ENCODE measurements at regions not wholly inside any gene's neighbourhood (a gene's known extent, or its start where the extent isn't known, plus 50 kb on each side); places are given as distances from the start of the nearest gene placed in this dataset.

DNA sequence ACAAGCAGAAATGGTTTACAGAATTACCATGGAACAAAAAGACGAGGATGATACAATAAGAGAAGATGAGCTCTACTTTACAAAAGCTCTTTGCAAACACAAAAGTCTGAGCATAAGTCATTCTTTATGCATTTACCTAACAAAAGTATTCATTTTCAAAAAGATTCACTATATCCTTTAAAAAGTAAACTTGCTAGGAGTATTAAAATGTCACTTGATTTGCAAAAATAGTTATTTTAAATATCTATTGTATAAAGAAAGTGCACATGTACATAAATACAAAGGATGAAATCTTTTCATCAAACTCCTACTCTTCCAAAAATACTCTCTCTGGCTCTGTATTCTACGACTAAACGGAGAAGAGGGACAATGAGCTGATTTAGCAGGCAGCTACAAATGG is 146.4 kb upstream of the STEAP1 start:
- TF ChIP-seq, protein P1, sequence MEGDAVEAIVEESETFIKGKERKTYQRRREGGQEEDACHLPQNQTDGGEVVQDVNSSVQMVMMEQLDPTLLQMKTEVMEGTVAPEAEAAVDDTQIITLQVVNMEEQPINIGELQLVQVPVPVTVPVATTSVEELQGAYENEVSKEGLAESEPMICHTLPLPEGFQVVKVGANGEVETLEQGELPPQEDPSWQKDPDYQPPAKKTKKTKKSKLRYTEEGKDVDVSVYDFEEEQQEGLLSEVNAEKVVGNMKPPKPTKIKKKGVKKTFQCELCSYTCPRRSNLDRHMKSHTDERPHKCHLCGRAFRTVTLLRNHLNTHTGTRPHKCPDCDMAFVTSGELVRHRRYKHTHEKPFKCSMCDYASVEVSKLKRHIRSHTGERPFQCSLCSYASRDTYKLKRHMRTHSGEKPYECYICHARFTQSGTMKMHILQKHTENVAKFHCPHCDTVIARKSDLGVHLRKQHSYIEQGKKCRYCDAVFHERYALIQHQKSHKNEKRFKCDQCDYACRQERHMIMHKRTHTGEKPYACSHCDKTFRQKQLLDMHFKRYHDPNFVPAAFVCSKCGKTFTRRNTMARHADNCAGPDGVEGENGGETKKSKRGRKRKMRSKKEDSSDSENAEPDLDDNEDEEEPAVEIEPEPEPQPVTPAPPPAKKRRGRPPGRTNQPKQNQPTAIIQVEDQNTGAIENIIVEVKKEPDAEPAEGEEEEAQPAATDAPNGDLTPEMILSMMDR (IDR thresholded peaks at IDR 0.05; ENCODE audit: insufficient read depth, low read length, missing control alignments), result no peak
- no peak overlapping the region for H3K4me3 ChIP-seq (ENCODE audit: low read depth, low read length)
- CTCF ChIA-PET, result no interaction called here
- DNase-seq (ENCODE audit: low read depth, low spot score), result no peak
- POLR2A ChIA-PET, result no interaction called here

DNA sequence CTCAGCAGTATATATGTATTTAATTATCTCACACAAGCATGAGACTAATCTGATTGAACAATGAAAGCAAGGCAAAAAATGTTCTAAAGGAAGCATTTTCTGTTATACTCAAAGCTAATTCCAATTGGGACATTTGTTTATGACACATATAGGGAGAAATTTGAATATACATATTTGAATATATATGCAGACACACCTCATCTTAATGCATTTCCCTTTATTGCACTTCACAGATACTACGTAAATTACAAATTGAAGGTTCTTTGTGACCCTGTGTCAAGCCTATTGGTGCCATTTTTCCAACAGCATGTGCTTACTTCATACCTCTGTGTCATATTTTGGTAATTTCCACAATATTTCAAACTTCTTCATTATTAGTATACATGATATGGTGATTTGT is 132.1 kb upstream of the STEAP1 start:
- ChIA-PET CTCF (no interaction called here), POLR2A (no interaction called here)
- no peak overlapping the region for H3K4me3 ChIP-seq (ENCODE audit: low read depth, low read length)
- TF ChIP-seq, protein P1 (IDR thresholded peaks at IDR 0.05; ENCODE audit: insufficient read depth, low read length, missing control alignments), result no peak
- DNase-seq (ENCODE audit: low read depth, low spot score), result no peak

- POLR2A ChIA-PET, result no interaction called here
- CTCF ChIA-PET, result no interaction called here
- TF ChIP-seq, protein P1 (IDR thresholded peaks at IDR 0.05; ENCODE audit: insufficient read depth, low read length, missing control alignments), result no peak
- H3K4me3 ChIP-seq (ENCODE audit: low read depth, low read length), result no peak overlapping the region
- DNase-seq (ENCODE audit: low read depth, low spot score), result no peak
Measured at GRCh38 chr7:90025771-90026170, 128.5 kb upstream of the STEAP1 start.

- TF ChIP-seq, protein P1 (IDR thresholded peaks at IDR 0.05; ENCODE audit: insufficient read depth, low read length, missing control alignments), result no peak
- no peak overlapping the region for H3K4me3 ChIP-seq (ENCODE audit: low read depth, low read length)
- CTCF ChIA-PET, result no interaction called here
- no peak for DNase-seq (ENCODE audit: low read depth, low spot score)
- POLR2A ChIA-PET, result no interaction called here
Measured at GRCh38 chr7:90033850-90034249, 120.4 kb upstream of the STEAP1 start.

- ChIA-PET POLR2A (no interaction called here), CTCF (no interaction called here)
- H3K4me3 ChIP-seq (ENCODE audit: low read depth, low read length), result no peak overlapping the region
- TF ChIP-seq, protein P1 (IDR thresholded peaks at IDR 0.05; ENCODE audit: insufficient read depth, low read length, missing control alignments), result no peak
- no peak for DNase-seq (ENCODE audit: low read depth, low spot score)
Measured at GRCh38 chr7:90053094-90053493, 101.2 kb upstream of the STEAP1 start.

GRCh38 chr7:90061077-90061476 is 93.2 kb upstream of the STEAP1 start:
- H3K4me3 ChIP-seq (ENCODE audit: low read depth, low read length), result no peak overlapping the region
- no peak for DNase-seq (ENCODE audit: low read depth, low spot score)
- ChIA-PET POLR2A (no interaction called here), CTCF (no interaction called here)
- TF ChIP-seq, protein P1 (IDR thresholded peaks at IDR 0.05; ENCODE audit: insufficient read depth, low read length, missing control alignments), result no peak
